Duodenal mucosa (tissue), 2 donors: ENCODE measurements at regions not wholly inside any gene's neighbourhood (a gene's known extent, or its start where the extent isn't known, plus 50 kb on each side); places are given as distances from the start of the nearest gene placed in this dataset.
"Not testable (repeated sequence)": the region's sequence is repeated elsewhere in the genome, so short reads cannot be mapped to it uniquely, and the experiment has no call there.

Experiments
- H3K27ac ChIP-seq: one replicate; pipeline ENCODE4 v1.7.0; 2013; ENCODE audit warnings: low read depth, low read length
- H3K27me3 ChIP-seq, 2 donors: one replicate each; pipeline ENCODE4 v1.7.0; 2013; ENCODE audit warnings: low read length in 2 of 2, control low read depth in 1 of 2; ENCODE audit not compliant: insufficient read depth in 2 of 2, control insufficient read depth in 1 of 2
- H3K36me3 ChIP-seq, 2 donors: one replicate each; pipeline ENCODE4 v1.7.0; 2013; ENCODE audit warnings: low read length in 2 of 2, control low read depth in 1 of 2; ENCODE audit not compliant: insufficient read depth in 2 of 2, control insufficient read depth in 1 of 2
- H3K4me1 ChIP-seq, 2 donors: one replicate each; pipeline ENCODE4 v1.7.0; 2013; ENCODE audit warnings: low read length in 2 of 2, control low read depth in 1 of 2; ENCODE audit not compliant: insufficient read depth in 2 of 2, control insufficient read depth in 1 of 2
- H3K4me3 ChIP-seq, 2 donors: one replicate each; pipeline ENCODE4 v1.7.0; 2013; ENCODE audit warnings: low read length in 2 of 2, low read depth in 1 of 2
- H3K9ac ChIP-seq, 2 donors: one replicate each; pipeline ENCODE4 v1.7.0; 2013; ENCODE audit warnings: low read length in 2 of 2, low read depth in 1 of 2
- H3K9me3 ChIP-seq, 2 donors: one replicate each; pipeline ENCODE4 v1.7.0; 2013; ENCODE audit warnings: low read length in 2 of 2, control low read depth in 1 of 2; ENCODE audit not compliant: control insufficient read depth in 1 of 2

DNA sequence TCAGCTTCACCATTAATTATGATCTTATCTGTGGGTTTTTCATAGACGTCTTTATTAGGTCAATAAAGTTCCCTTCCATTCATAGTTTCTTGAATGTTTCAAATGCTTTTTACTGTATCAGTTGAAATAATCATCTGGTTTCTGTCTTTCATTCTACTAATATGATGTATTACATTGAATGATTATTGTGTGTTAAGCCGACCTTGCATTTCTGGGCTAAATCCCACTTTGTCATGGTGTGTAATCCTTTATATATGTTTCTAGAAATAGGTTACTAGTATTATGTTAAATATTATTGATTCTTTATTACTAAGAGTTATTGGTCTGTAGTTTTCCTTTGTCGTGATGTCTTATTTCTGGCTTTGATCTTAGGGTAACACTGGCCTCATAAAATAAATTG, 134.9 kb downstream of the FASLG start:
- no peaks in the 10 kb centered on the region for H3K27me3 ChIP-seq
- H3K9me3 ChIP-seq, result no peaks in the 10 kb centered on the region
- H3K9ac ChIP-seq, result no peak overlapping the region
- no peak overlapping the region for H3K27ac ChIP-seq
- no peaks in the 10 kb centered on the region for H3K36me3 ChIP-seq
- H3K4me3 ChIP-seq, result no peak overlapping the region
- H3K4me1 ChIP-seq, result no peaks in the 10 kb centered on the region

DNA sequence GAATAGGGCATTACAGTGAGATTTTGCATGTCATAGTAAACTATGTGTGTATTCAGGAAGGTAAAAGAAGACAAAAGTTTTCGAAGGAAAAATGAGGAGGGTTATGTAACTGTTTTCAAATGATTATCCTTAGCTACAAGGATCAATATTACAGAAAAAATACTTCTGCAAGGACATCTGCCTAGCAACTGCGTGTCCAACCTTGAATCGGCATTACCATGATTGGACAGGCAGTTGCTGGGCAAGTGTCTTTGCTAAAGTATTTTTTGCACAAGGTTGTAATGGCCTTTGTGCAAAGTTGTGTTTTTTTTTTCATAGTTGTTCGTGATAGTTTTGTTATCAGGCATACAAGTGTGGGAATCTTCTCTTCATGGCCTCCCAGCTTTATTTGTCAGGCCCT, 136.8 kb downstream of the FASLG start:
- Histone ChIP-seq H3K4me3 (no peak overlapping the region), H3K27ac (no peak overlapping the region), H3K9me3 (no peaks in the 10 kb centered on the region), H3K27me3 (no peaks in the 10 kb centered on the region), H3K4me1 (no peaks in the 10 kb centered on the region), H3K36me3 (no peaks in the 10 kb centered on the region), H3K9ac (no peak overlapping the region)

DNA sequence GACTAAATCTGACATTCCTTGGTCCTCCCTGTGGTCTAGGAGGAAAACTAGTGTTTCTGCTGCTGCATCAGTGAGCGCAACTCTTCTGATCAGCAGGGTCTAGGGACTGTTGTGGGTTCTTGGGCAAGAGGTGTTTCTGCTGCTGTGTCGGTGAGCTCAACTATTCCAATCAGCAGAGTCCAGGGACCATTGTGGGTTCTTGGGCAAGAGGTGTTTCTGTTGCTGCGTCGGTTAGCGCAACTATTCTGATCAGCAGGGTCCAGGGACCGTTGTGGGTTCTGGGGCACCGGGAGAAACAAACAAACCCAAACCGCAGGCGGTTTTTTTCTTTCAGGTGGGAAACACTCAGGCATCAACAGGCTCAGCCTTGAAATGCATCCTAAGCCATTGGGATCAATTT, 140.9 kb downstream of the FASLG start:
- H3K36me3 ChIP-seq, H3K9ac ChIP-seq, H3K4me1 ChIP-seq, H3K4me3 ChIP-seq, H3K9me3 ChIP-seq, H3K27me3 ChIP-seq, H3K27ac ChIP-seq: not testable (repeated sequence)

DNA sequence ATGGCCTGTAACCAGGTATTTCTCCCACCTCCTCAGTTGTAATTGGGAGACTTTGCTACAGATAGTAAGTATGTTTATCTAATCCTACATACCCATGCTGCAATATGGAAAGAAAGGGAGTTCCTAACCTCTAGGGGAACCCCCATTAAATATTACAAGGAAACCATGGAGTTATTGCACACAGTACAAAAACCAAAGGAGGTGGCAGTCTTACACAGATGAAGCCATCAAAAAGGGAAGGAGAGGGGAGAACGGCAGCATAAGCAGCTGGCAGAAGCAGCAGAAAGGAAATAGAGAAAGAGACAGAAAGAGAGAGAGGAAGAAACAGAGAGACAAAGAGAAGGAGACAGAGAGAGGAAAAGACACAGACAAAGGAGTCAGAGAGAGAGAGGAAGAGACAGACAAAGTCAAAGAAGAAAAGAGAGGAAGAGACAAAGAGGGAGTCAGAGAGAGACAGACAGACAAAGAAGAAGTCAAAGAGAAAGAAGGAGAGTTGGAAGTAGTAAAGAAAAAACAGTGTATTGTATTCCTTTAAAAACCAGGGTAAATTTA, 142.9 kb downstream of the FASLG start:
- Histone ChIP-seq H3K27ac (no peak overlapping the region), H3K9me3 (no peaks in the 10 kb centered on the region), H3K36me3 (no peaks in the 10 kb centered on the region), H3K27me3 (no peaks in the 10 kb centered on the region), H3K4me3 (no peak overlapping the region), H3K9ac (no peak overlapping the region), H3K4me1 (no peaks in the 10 kb centered on the region)

DNA sequence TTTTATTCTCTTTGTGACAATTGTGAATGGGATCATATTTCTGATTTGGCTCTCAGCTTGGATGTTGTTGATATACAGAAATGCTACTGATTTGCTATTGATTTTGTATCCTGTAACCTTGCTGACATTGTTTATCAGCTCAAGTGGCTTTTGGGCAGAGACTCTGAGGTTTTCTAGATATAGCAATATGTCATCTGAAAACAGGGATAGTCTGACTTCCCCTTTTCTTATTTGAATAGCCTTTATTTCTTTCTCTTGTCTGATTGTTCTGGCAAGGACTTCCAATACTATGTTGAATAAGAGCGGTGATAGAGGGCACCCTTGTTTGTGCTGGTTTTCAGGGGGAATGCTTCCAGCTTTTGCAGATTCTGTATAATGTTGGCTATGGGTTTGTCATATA, 150.8 kb downstream of the FASLG start:
- no peaks in the 10 kb centered on the region for H3K36me3 ChIP-seq
- no peak overlapping the region for H3K9ac ChIP-seq
- H3K4me1 ChIP-seq, result no peaks in the 10 kb centered on the region
- no peak overlapping the region for H3K4me3 ChIP-seq
- no peaks in the 10 kb centered on the region for H3K27me3 ChIP-seq
- no peaks in the 10 kb centered on the region for H3K9me3 ChIP-seq
- no peak overlapping the region for H3K27ac ChIP-seq

DNA sequence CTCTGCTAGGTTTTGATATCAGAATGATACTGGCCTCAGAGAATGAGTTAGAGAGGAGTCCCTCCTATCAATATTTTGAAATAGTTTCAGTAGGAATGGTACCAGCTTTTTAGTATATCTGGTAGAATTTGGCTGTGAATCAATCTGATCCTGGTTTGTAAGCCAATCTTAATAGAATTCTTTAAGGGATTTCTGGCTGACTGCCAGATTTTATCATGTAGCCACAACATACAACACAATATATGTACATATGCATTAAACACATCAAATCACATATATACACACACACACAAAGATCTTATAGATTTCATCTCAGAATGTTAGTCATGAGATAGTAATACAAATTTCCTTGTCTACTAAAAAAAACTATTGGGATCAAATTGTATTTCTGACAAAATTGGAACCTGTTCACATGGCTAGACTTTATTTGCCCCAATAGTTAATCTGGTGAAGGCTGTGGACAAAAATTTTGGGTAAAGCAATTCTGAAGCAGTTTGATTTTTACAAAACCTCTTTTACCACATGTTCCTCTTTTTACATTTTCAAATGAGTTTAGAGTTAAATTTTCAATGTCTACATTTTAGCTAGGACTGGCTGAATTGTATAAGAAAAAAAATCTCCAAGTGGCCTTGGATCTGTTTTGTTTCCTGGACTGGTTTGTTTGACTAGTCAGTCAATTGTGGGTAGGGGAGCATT, 151.7 kb downstream of the FASLG start:
- H3K4me1 ChIP-seq, result no peaks in the 10 kb centered on the region
- no peaks in the 10 kb centered on the region for H3K9me3 ChIP-seq
- H3K9ac ChIP-seq, result no peak overlapping the region
- no peak overlapping the region for H3K4me3 ChIP-seq
- no peaks in the 10 kb centered on the region for H3K36me3 ChIP-seq
- no peaks in the 10 kb centered on the region for H3K27me3 ChIP-seq
- no peak overlapping the region for H3K27ac ChIP-seq

DNA sequence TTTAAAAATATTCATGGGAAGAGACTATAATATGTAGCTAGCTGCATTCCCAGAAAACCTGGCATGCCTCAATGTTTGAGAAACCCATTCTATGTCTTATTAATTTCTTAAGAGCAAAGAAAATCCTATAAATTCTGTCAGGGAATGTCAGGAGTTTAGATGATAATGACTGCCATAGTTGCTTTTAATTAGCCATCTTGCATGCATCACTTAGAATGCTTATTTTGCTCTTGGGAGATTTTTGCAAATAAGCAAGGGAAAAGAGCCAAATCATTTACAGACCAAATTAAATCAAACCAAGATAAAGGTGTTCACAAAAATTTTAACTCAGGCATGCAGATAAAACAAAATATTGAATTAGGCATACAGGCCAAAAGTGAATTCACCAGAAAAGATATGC, 152.8 kb downstream of the FASLG start:
- no peaks in the 10 kb centered on the region for H3K27me3 ChIP-seq
- H3K4me3 ChIP-seq, result no peak overlapping the region
- H3K36me3 ChIP-seq, result no peaks in the 10 kb centered on the region
- no peak overlapping the region for H3K27ac ChIP-seq
- H3K4me1 ChIP-seq, result no peaks in the 10 kb centered on the region
- no peaks in the 10 kb centered on the region for H3K9me3 ChIP-seq
- no peak overlapping the region for H3K9ac ChIP-seq

DNA sequence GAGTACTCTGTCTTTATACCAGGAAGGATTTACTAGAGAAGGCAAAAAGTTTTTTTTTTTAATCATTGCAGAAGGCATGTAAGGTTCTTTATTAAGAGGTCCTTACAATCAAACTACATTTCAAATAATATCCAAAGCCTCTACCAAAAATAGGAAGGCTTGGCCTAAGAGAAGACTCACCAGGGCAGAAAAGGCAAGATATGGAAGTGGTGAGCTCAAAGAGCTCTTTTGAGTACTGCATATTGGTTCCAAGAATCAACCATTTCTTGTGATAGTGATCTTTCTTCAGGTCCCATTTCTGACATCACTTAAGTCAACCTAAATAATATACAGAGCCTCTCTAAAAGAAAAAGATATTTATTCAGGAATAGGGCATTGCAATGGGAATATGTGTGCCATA, 153.2 kb downstream of the FASLG start:
- Histone ChIP-seq H3K27ac (no peak overlapping the region), H3K4me1 (no peaks in the 10 kb centered on the region), H3K9me3 (no peaks in the 10 kb centered on the region), H3K4me3 (no peak overlapping the region), H3K36me3 (no peaks in the 10 kb centered on the region), H3K27me3 (no peaks in the 10 kb centered on the region), H3K9ac (no peak overlapping the region)

DNA sequence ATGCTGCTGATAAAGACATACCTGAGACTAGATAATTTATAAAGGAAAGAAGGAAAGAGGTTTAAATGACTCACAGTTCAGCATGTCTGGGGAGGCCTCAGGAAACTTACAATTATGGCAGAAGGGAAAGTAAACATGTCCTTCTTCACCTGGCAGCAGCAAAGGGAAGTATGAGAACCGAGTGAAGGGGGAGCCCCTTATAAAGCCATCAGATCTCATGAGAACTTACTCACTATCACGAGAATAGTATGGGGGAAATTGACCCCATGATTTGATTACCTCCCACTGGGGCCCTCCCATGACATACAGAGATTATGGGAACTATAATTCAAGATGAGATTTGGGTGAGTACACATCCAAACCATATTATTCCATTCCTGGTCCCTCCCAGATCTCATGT, 154.4 kb downstream of the FASLG start:
- no peaks in the 10 kb centered on the region for H3K36me3 ChIP-seq
- H3K4me3 ChIP-seq, result no peak overlapping the region
- no peak overlapping the region for H3K9ac ChIP-seq
- no peaks in the 10 kb centered on the region for H3K27me3 ChIP-seq
- no peaks in the 10 kb centered on the region for H3K4me1 ChIP-seq
- no peak overlapping the region for H3K27ac ChIP-seq
- H3K9me3 ChIP-seq, result no peaks in the 10 kb centered on the region

DNA sequence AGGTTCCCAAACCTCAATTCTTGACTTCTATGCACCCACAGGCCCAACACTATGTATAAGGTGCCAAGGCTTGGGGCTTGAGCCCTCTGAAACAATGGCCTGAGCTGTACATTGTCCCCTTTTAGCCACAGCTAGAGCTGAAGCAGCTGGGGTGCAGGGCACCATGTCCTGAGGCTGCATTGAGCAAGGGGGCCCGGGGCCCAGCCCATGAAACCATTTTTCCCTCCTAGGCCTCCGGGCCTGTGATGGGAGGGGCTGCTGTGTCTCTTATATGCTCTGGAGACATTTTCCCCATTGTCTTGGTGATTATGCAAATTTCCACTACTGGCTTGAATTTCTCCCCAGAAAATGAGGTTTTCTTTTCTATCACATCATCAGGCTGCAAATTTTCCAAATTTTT, 155.5 kb downstream of the FASLG start:
- Histone ChIP-seq H3K27ac (no peak overlapping the region), H3K27me3 (no peaks in the 10 kb centered on the region), H3K4me1 (peaks cover under 1 to 9% of the 10 kb centered on the region in 2 donors)

More for the DNA sequence above, 155.5 kb downstream of the FASLG start:
- Histone ChIP-seq H3K9me3 (no peaks in the 10 kb centered on the region), H3K36me3 (no peaks in the 10 kb centered on the region), H3K9ac (no peak overlapping the region), H3K4me3 (no peak overlapping the region)
